Brain pericyte (primary cell): ENCODE measurements at regions not wholly inside any gene's neighbourhood (a gene's known extent, or its start where the extent isn't known, plus 50 kb on each side); places are given as distances from the start of the nearest gene placed in this dataset.
"Not testable (repeated sequence)": the region's sequence is repeated elsewhere in the genome, so short reads cannot be mapped to it uniquely, and the experiment has no call there.

Experiments
- DNase-seq: peaks from one replicate; pipeline ENCODE4 v3.0.0-alpha.2; 2012; ENCODE audit warnings: low read depth, low spot score

DNA sequence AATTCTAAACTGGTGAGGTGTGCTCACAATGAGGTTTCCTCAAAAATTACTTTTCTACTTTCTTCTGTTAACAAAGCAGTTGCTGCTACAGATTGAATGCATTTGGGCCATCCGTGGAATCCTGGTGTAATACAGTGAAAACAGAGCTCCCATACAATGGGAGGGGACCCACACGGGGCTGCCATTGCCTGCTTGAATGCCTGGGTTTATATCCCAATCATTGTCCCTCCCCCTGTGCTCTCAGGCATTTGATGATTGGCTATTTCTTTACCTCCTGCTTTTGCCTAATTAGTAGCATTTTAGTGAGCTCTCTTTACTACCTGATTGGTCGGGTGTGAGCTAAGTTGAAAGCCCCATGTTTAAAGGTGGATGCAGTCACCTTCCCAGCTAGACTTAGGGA is 52.9 kb upstream of the CSF1 start:
- not testable (repeated sequence) for DNase-seq

DNA sequence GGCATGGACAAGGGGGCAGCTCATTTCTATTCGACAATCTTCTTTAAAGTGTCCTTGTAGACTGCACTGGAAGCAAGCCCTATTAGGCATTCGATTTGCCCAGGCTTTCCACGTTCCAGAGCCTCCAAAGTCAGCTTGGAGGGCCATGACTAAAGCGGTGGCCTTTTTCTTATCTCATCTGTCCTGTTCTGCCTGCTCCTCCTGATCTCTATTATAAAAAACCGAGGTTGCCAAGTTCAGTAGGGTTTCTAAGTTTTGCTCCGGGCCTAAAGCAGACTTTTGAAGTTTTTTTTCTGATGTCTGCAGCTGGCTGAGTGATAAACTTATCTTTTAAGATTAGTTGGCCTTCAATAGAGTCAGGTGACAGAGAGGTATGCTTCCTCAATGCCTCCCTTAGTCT is 54.7 kb upstream of the CSF1 start:
- not testable (repeated sequence) for DNase-seq

- DNase-seq = not testable (repeated sequence)
Observed at GRCh38 chr1:109853972-109854371, 56.7 kb upstream of the CSF1 start.

DNA sequence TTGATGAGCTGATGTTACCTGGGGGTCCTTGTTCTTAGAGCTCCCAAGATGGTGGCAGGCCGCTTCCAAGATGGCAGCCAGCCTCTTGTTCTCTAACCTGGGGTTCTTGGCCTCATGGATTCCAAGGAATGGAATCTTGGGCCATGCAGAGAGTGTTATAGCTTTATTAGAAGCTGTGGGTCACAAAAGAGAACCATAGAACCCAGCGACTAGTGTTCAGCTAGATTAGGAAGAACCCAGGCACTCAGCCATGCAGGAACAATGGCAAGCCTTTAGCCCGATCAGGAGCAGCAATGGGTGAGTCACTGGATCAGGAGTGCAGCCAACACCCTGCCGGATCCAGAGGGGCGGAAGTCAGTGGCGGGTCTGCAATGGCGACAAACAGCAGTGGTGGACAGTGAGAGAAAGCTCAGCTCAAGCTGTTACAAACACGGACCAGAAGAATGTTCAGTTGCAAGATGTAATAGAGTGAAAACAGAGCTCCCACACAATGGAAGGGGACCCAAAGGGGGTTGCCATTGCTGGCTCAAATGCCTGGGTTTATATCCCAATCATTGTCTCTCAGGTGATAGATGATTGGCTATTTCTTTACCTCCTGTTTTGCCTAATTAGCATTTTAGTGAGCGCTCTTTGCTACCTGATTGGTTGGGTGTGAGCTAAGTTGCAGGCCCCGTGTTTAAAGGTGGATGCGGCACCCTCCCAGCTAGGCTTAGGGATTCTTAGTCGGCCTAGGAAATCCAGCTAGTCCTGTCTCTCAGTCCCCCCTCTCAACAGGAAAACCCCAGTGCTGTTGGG is 58.2 kb upstream of the CSF1 start:
- not testable (repeated sequence) for DNase-seq

GRCh38 chr1:109850827-109851226 is 59.8 kb upstream of the CSF1 start:
- no peak for DNase-seq

- DNase-seq = no peak
Observed at GRCh38 chr1:109850194-109850593, 60.5 kb upstream of the CSF1 start.

- no peak for DNase-seq
Observed at GRCh38 chr1:109849655-109850054, 61.0 kb upstream of the CSF1 start.

DNA sequence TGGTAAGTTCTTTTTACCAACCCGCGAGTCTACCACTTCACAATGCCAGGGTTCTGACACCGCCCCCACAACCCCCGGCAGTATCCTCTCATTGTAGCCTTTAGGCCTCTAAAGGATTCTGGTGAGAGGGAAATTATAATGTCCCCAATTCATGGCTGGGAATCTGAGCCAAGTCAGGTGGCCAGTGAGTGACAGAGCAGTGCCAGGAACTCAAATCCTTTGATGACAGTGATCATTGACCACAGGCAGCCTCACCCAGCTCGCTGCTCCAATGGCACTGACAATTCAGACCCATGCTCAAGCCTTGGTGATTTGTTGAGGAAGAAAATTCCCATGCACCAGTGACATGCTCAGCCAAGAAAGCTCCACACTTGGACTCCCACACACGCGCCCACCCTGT is 63.4 kb upstream of the CSF1 start:
- DNase-seq = no peak

- DNase-seq = no peak
Observed at GRCh38 chr1:109846846-109847245, 63.8 kb upstream of the CSF1 start.

DNA sequence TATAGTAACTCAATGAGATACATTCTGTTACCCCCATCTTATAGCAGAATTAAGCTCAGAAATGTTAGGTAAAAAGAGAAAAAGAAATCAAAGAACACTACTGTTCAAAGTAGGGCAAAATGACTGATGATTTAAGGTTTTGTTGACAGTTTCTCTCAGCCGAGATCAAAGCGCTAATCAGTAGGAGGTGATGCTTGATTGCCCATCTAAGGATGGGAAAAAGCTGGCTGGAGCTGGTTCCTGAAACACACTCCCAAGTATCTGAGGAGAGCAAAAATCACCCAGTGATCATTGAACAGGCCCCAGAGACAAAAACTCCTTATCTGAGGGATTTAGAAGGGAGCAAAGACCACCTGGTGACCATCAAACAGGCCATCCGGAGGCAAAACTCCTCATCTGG is 64.5 kb upstream of the CSF1 start:
- no peak for DNase-seq

DNA sequence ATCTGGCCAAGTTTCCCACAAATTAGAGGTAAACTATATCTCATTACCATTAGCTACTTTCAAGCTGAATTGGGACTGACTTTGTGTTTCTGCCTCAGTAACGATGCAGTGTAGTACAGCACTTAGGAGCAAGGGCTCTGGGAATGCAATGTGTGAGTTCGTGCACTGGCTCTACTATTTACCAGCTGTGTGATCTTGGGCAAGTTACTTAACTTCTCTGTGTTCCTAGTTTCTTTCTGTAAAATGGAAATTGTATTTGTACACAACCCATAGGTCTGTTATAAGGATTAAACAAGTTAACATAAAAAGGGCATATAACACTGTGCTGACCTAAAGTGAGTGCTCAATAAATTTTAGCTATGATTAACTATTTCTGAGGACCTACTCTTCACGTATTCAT is 65.0 kb upstream of the CSF1 start:
- DNase-seq = no peak

GRCh38 chr1:109844609-109845008 is 66.0 kb upstream of the CSF1 start:
- no peak for DNase-seq

DNA sequence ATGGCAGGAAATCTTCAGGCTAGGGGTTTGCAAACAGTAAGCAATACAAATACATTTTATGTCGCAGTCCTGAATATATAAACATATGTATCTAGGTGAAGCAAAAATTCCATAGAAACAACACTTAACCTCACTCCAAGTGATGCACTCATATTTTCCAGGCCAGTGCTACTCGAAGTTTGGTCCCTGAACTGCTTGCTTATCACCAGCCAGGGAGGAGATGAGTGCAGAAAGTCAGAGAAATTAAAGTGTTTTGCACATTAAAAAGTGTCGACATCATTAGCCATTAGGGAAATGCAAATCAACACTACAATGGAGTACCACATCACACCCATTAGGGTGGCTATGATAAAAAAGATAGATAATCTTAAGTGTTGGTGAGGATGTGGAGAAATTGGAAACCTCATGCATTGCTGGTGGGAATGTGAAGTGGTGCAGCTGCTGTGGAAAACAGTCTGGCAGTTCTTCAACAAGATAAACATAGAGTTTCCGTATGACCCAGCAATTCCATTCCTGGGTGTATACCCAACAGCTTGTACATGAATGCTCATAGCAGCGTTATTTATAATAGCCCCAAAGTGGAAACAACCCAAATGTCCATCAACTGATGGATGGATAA is 70.5 kb upstream of the CSF1 start:
- DNase-seq = no peak

DNA sequence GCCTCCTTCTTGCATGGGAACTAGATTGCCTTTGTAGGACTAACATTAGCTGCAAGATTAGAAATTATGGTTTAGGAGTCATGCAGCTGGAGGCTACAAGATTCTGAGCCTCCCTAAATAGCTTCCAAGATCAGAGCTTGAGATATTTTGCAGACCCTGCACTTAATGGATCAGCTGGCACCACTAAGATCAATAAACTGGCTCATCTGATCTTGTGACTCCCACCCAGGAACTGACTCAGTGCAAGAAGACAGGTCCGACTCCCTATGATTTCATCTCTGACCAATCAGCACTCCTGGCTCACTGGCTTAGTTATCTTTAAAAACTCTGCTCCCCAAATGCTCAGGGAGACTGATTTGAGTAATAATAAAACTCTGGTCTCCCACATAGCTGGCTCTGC is 71.4 kb upstream of the CSF1 start:
- not testable (repeated sequence) for DNase-seq

- no peak for DNase-seq
Observed at GRCh38 chr1:109838838-109839240, 71.8 kb upstream of the CSF1 start.

- DNase-seq = no peak
Observed at GRCh38 chr1:109837852-109838570, 72.6 kb upstream of the CSF1 start.

DNA sequence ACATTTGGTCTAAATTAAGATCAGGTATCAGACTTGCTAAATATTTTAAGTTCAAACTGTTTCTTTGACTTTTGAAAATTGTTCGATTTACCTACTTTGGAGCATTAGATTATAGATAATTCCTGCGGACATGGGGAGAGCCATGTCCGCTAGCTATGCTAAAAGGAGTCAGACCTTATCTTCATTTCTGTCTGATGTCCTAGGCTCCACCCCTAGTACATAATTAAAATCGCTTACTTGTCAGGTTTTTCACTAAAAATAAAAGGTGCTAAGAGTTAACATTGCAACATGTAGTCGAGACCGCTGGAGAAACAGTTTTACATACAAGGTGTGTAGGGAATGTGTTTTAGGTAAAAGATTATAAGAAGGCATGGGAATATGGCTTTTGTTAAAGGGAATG is 71.9 kb upstream of the EPS8L3 start:
- DNase-seq = not testable (repeated sequence)

DNA sequence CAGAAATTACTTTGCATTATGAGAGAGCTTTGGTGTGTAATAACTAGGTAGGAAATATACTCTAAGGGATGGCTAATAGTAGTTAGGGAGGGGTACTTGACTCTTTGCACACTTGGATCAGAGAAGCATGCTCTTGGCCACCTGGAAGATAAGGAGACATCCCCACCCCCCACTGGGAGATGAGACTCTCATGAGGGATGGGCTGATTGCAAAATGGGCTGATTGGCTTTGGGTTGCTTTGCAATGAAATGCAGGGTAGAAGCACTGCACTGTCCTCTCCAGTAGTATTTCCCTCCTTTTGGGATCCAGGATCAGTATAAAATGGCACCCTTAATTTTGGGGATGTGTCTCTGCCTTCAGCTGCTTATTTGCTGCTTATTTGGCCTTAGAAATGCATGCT is 71.2 kb upstream of the EPS8L3 start:
- DNase-seq = no peak

- no peak for DNase-seq
Observed at GRCh38 chr1:109832945-109833344, 69.2 kb upstream of the EPS8L3 start.

DNA sequence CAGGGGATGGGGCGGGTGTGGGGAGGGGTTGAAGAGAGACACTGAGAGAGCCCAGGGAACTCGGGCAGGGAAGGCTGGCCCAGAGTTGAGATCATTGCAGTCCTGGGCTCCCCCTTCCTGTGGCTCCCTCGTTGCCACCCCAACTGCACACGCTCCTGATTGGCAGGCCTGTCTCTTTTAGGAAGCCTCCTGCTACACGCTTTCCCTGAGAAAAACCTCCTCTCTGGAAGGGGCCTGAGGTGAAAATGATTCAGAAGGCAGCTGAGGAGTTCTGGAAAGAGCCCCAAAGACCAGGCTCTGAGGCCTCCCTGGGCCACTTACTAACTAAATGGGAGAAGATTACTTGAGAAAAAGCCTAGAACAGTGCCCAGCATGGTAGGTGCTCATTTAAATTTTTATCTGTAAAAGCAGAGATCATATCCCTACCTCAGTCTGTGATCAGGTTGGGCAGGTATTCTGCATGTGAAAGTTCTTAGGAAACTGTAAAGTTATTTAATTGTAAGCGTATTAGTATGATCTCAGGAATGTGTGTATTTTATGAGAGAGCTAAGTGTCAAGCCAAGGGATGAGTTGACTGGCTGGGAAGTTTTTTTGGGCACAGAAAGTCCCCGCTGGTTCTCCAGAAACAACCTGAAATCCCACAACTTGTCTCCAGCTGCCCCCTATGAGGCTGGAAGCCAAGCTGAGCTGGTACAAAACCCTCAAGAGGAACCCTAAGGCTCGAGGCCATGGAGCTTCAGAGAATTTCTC is 65.2 kb upstream of the EPS8L3 start:
- no peak for DNase-seq

GRCh38 chr1:109827986-109828385 is 64.3 kb upstream of the EPS8L3 start:
- no peak for DNase-seq

GRCh38 chr1:109827466-109827865 is 63.7 kb upstream of the EPS8L3 start:
- DNase-seq = no peak
